ENCODE measurements at regions not wholly inside any gene's neighbourhood (a gene's known extent, or its start where the extent isn't known, plus 50 kb on each side); places are given as distances from the start of the nearest gene placed in this dataset.
A peak's percentile ranks its signal among the peaks of the same experiment; 100 is the strongest.

GRCh38 chr3:107062310-107062709 lies 314.9 kb upstream of the CCDC54 start:
- DNase-seq: no peak

- DNase-seq: no peak
Observed at GRCh38 chr3:107062787-107063186, 314.5 kb upstream of the CCDC54 start.

- no peak for DNase-seq
Observed at GRCh38 chr3:107063351-107063750, 313.9 kb upstream of the CCDC54 start.

- peak; percentile 18 to 75 for DNase-seq
Observed at GRCh38 chr3:107064405-107065060, 312.7 kb upstream of the CCDC54 start.

GRCh38 chr3:107065094-107065861 lies 312.0 kb upstream of the CCDC54 start:
- no peak for DNase-seq

GRCh38 chr3:107067421-107067820 lies 309.8 kb upstream of the CCDC54 start:
- no peak for DNase-seq

GRCh38 chr3:107068980-107069379 lies 308.3 kb upstream of the CCDC54 start:
- no peak for DNase-seq

GRCh38 chr3:107076946-107077345 lies 300.3 kb upstream of the CCDC54 start:
- DNase-seq: no peak

- no peak for DNase-seq
Observed at GRCh38 chr3:107077391-107077790, 299.8 kb upstream of the CCDC54 start.

GRCh38 chr3:107082527-107082926 lies 294.7 kb upstream of the CCDC54 start:
- no peak for DNase-seq

- no peak for DNase-seq
Observed at GRCh38 chr3:107085261-107085660, 292.0 kb upstream of the CCDC54 start.

GRCh38 chr3:107092121-107092520 lies 285.1 kb upstream of the CCDC54 start:
- DNase-seq: no peak

- DNase-seq: no peak
Observed at GRCh38 chr3:107098864-107099263, 278.4 kb upstream of the CCDC54 start.

- no peak for DNase-seq
Observed at GRCh38 chr3:107100137-107100536, 277.1 kb upstream of the CCDC54 start.

- no peak for DNase-seq
Observed at GRCh38 chr3:107100573-107100972, 276.7 kb upstream of the CCDC54 start.

- no peak for DNase-seq
Observed at GRCh38 chr3:107103786-107104185, 273.5 kb upstream of the CCDC54 start.

GRCh38 chr3:107106316-107106715 lies 270.9 kb upstream of the CCDC54 start:
- DNase-seq: no peak

- no peak for DNase-seq
Observed at GRCh38 chr3:107106907-107107306, 270.3 kb upstream of the CCDC54 start.

- DNase-seq: no peak
Observed at GRCh38 chr3:107110596-107111305, 266.5 kb upstream of the CCDC54 start.

GRCh38 chr3:107111872-107112271 lies 265.4 kb upstream of the CCDC54 start:
- DNase-seq: no peak

GRCh38 chr3:107112356-107112755 lies 264.9 kb upstream of the CCDC54 start:
- no peak for DNase-seq

GRCh38 chr3:107116251-107116650 lies 261.0 kb upstream of the CCDC54 start:
- DNase-seq: no peak

- no peak for DNase-seq
Observed at GRCh38 chr3:107117156-107117555, 260.1 kb upstream of the CCDC54 start.

Measured in SW 1271 (cell line).